Right atrium auricular region (tissue), 2 donors: ENCODE measurements at regions not wholly inside any gene's neighbourhood (a gene's known extent, or its start where the extent isn't known, plus 50 kb on each side); places are given as distances from the start of the nearest gene placed in this dataset.

Source experiments
- DNase-seq: peaks from one replicate; pipeline ENCODE4 v3.0.0-alpha.2; 2019; ENCODE audit warnings: low spot score
- H3K27ac ChIP-seq, 2 donors: fragments of 200-600 bp; sonication (generic); 1 replicate in 1 of 2; 2 replicates in 1 of 2; pipeline ENCODE4 v1.5.1; 2016 to 2019
- H3K27me3 ChIP-seq, 2 donors: fragments of 200-600 bp; sonication (generic); one replicate each; pipeline versions ENCODE4 v1.5.1 to v1.6.0; 2017 to 2019
- H3K36me3 ChIP-seq: fragments of 200-600 bp; sonication (generic); one replicate; pipeline ENCODE4 v1.5.1; 2016
- H3K4me1 ChIP-seq, 2 donors: fragments of 200-600 bp; sonication (generic); one replicate each; pipeline versions ENCODE4 v1.5.1 to v1.6.0; 2017 to 2019
- H3K4me3 ChIP-seq, 2 donors: fragments of 200-600 bp; sonication (generic); 1 replicate in 1 of 2; 2 replicates in 1 of 2; pipeline ENCODE4 v1.5.1; 2017 to 2019; ENCODE audit warnings: mild to moderate bottlenecking in 1 of 2, moderate library complexity in 1 of 2
- H3K9me3 ChIP-seq, 2 donors: fragments of 200-600 bp; sonication (generic); one replicate each; pipeline ENCODE4 v1.5.1; 2019
- CTCF ChIP-seq, 2 donors: fragments of 200-600 bp; sonication (generic); IDR thresholded peaks; one replicate each; pipeline ENCODE4 v1.5.1; 2019; ENCODE audit warnings: antibody characterized with exemption in 2 of 2

GRCh38 chr2:196369967-196370366, 198.6 kb upstream of the STK17B start:
- no peaks in the 10 kb centered on the region for H3K27me3 ChIP-seq
- no peaks in the 10 kb centered on the region for H3K36me3 ChIP-seq
- no peak for DNase-seq
- no peak overlapping the region for H3K4me3 ChIP-seq
- H3K27ac ChIP-seq: no peak overlapping the region
- no peak for TF ChIP-seq CTCF (IDR thresholded peaks at IDR 0.05)
- peaks cover 0 to 16% of the 10 kb centered on the region in 2 donors for H3K4me1 ChIP-seq
- peaks cover 0 to 9% of the 10 kb centered on the region in 2 donors for H3K9me3 ChIP-seq

GRCh38 chr2:196370381-196370780, 199.0 kb upstream of the STK17B start:
- H3K36me3 ChIP-seq: no peaks in the 10 kb centered on the region
- H3K9me3 ChIP-seq: peaks cover 0 to 9% of the 10 kb centered on the region in 2 donors
- peaks cover 0 to 16% of the 10 kb centered on the region in 2 donors for H3K4me1 ChIP-seq
- no peak overlapping the region for H3K4me3 ChIP-seq
- TF ChIP-seq CTCF (IDR thresholded peaks at IDR 0.05): no peak
- H3K27ac ChIP-seq: no peak overlapping the region
- no peaks in the 10 kb centered on the region for H3K27me3 ChIP-seq
- DNase-seq: no peak

GRCh38 chr2:196372276-196372809, 201.0 kb upstream of the STK17B start:
- Histone ChIP-seq H3K36me3 (no peaks in the 10 kb centered on the region), H3K4me1 (peaks cover 0 to 16% of the 10 kb centered on the region in 2 donors), H3K27ac (peak overlapping the region; percentile 20 to 82), H3K27me3 (no peaks in the 10 kb centered on the region), H3K9me3 (peaks cover 0 to 9% of the 10 kb centered on the region in 2 donors), H3K4me3 (no peak overlapping the region)
- no peak for DNase-seq
- no peak for TF ChIP-seq CTCF (IDR thresholded peaks at IDR 0.05)

GRCh38 chr2:196372811-196373664, 201.7 kb upstream of the STK17B start:
- TF ChIP-seq CTCF (IDR thresholded peaks at IDR 0.05): no peak
- Histone ChIP-seq H3K4me1 (peaks cover 0 to 16% of the 10 kb centered on the region in 2 donors), H3K27me3 (no peaks in the 10 kb centered on the region), H3K4me3 (no peak overlapping the region), H3K27ac (peak overlapping the region; percentile 20 to 82), H3K9me3 (peaks cover 0 to 9% of the 10 kb centered on the region in 2 donors), H3K36me3 (no peaks in the 10 kb centered on the region)
- DNase-seq: no peak

GRCh38 chr2:196376984-196377877, 205.9 kb upstream of the STK17B start:
- Histone ChIP-seq H3K27me3 (no peaks in the 10 kb centered on the region), H3K27ac (no peak overlapping the region), H3K9me3 (no peaks in the 10 kb centered on the region), H3K36me3 (no peaks in the 10 kb centered on the region), H3K4me1 (peaks cover 0 to 28% of the 10 kb centered on the region in 2 donors), H3K4me3 (no peak overlapping the region)
- no peak for DNase-seq
- no peak for TF ChIP-seq CTCF (IDR thresholded peaks at IDR 0.05)
